ENCODE measurements at regions not wholly inside any gene's neighbourhood (a gene's known extent, or its start where the extent isn't known, plus 50 kb on each side); places are given as distances from the start of the nearest gene placed in this dataset.

- no peak for DNase-seq
- H3K9me3 Mint-ChIP-seq (ENCODE audit: low read depth, unreplicated experiment): no peaks in the 10 kb centered on the region
- no peak overlapping the region for H3K4me3 Mint-ChIP-seq (ENCODE audit: low read depth, unreplicated experiment)
- no peak for TF ChIP-seq CTCF (IDR thresholded peaks at IDR 0.05; ENCODE audit: unreplicated experiment)
- CTCF ChIA-PET: interaction anchor here (0.9 kb wide), 1 partner anchor 134 kb away, joined by 3 read pairs; no protein-coding TSS in a partner anchor
- H3K27me3 Mint-ChIP-seq (ENCODE audit: unreplicated experiment): peaks cover 48% of the 10 kb centered on the region
- no peak overlapping the region for H3K27ac Mint-ChIP-seq (ENCODE audit: unreplicated experiment)
- BruUV-seq (replicated peaks): no TSS peak
- H3K4me1 Mint-ChIP-seq (ENCODE audit: low read depth, unreplicated experiment): no peaks in the 10 kb centered on the region
- intact Hi-C loops (cut with micrococcal nuclease; ENCODE audit: unreplicated experiment): no loop called here
- H3K36me3 Mint-ChIP-seq (ENCODE audit: insufficient read depth, unreplicated experiment): no peaks in the 10 kb centered on the region
Observed at GRCh38 chr2:175823707-175824073, 178.4 kb downstream of the LNPK start.

- H3K9me3 Mint-ChIP-seq (ENCODE audit: low read depth, unreplicated experiment): no peaks in the 10 kb centered on the region
- no peak for DNase-seq
- no peaks in the 10 kb centered on the region for H3K36me3 Mint-ChIP-seq (ENCODE audit: insufficient read depth, unreplicated experiment)
- no peak overlapping the region for H3K27ac Mint-ChIP-seq (ENCODE audit: unreplicated experiment)
- no peak overlapping the region for H3K4me3 Mint-ChIP-seq (ENCODE audit: low read depth, unreplicated experiment)
- no TSS peak for BruUV-seq (replicated peaks)
- no peaks in the 10 kb centered on the region for H3K4me1 Mint-ChIP-seq (ENCODE audit: low read depth, unreplicated experiment)
- CTCF ChIA-PET: interaction anchor here (0.6 to 0.9 kb wide), 2 partner anchors 45 to 133 kb away, joined by 3 read pairs; no protein-coding TSS in a partner anchor
- intact Hi-C loops (cut with micrococcal nuclease; ENCODE audit: unreplicated experiment): no loop called here
- peaks cover 48% of the 10 kb centered on the region for H3K27me3 Mint-ChIP-seq (ENCODE audit: unreplicated experiment)
- no peak for TF ChIP-seq CTCF (IDR thresholded peaks at IDR 0.05; ENCODE audit: unreplicated experiment)
Observed at GRCh38 chr2:175823002-175823706, 178.9 kb downstream of the LNPK start.

GRCh38 chr2:175817221-175817620, 184.8 kb downstream of the LNPK start:
- H3K27ac Mint-ChIP-seq (ENCODE audit: unreplicated experiment): no peak overlapping the region
- DNase-seq: no peak
- intact Hi-C loops (cut with micrococcal nuclease; ENCODE audit: unreplicated experiment): no loop called here
- H3K9me3 Mint-ChIP-seq (ENCODE audit: low read depth, unreplicated experiment): peaks cover 2% of the 10 kb centered on the region
- H3K4me3 Mint-ChIP-seq (ENCODE audit: low read depth, unreplicated experiment): no peak overlapping the region
- H3K4me1 Mint-ChIP-seq (ENCODE audit: low read depth, unreplicated experiment): no peaks in the 10 kb centered on the region
- H3K36me3 Mint-ChIP-seq (ENCODE audit: insufficient read depth, unreplicated experiment): no peaks in the 10 kb centered on the region
- CTCF ChIA-PET: interaction anchor here (0.6 kb wide), 1 partner anchor 262 kb away, joined by 4 read pairs; no protein-coding TSS in a partner anchor
- no TSS peak for BruUV-seq (replicated peaks)
- no peak for TF ChIP-seq CTCF (IDR thresholded peaks at IDR 0.05; ENCODE audit: unreplicated experiment)
- H3K27me3 Mint-ChIP-seq (ENCODE audit: unreplicated experiment): peaks cover 35% of the 10 kb centered on the region

- Mint-ChIP-seq H3K4me3 (ENCODE audit: low read depth, unreplicated experiment) (no peak overlapping the region), H3K27ac (ENCODE audit: unreplicated experiment) (no peak overlapping the region), H3K9me3 (ENCODE audit: low read depth, unreplicated experiment) (peaks cover 2% of the 10 kb centered on the region), H3K4me1 (ENCODE audit: low read depth, unreplicated experiment) (no peaks in the 10 kb centered on the region), H3K27me3 (ENCODE audit: unreplicated experiment) (peaks cover 18% of the 10 kb centered on the region), H3K36me3 (ENCODE audit: insufficient read depth, unreplicated experiment) (no peaks in the 10 kb centered on the region)
- CTCF ChIA-PET: interaction anchor here (0.6 kb wide), 1 partner anchor 429 kb away, joined by 3 read pairs; no protein-coding TSS in a partner anchor
- DNase-seq: no peak
- BruUV-seq (replicated peaks): no TSS peak
- intact Hi-C loops (cut with micrococcal nuclease; ENCODE audit: unreplicated experiment): no loop called here
- TF ChIP-seq CTCF (IDR thresholded peaks at IDR 0.05; ENCODE audit: unreplicated experiment): no peak
Observed at GRCh38 chr2:175815537-175815936, 186.5 kb downstream of the LNPK start.
